ENCODE measurements at regions not wholly inside any gene's neighbourhood (a gene's known extent, or its start where the extent isn't known, plus 50 kb on each side); places are given as distances from the start of the nearest gene placed in this dataset.

DNA sequence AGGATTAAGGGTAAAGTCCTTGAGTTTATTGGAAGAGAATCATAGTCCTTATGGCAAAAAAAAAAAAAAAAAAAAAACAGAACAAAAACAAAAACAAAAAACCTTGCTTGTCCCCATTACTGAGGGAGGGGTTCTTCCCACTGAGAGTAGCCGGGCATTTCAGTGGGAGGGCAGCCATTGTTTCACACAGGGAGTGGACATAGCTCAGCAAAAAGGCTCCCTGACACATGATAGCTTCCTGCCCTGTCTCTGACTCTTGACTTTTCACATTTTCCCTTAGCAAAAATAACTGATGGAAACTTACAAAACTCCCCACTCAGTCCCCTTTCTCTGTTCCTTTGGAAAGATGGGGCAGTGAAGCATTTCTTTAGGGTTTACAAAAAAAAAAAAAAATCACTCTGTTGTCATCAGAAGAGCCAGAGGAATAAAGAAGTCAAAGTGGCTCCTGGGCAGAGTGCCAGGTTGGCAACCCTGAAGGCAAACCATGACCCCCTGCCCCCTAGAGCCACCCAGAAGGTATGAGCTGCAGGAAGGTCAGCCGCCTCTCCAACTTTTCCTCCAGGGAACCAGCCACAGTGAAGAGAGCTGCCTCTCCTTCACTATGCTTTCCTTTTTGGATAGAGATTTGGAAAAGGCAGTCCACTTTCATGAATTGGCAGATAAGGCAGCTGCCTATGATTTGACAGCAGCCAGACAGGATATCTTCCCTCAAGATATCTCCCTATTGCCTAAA is 170.6 kb downstream of the KDR start:
- no peak overlapping the region for H3K27ac Mint-ChIP-seq
- H3K4me3 Mint-ChIP-seq, result no peak overlapping the region
- TF ChIP-seq, protein P1, sequence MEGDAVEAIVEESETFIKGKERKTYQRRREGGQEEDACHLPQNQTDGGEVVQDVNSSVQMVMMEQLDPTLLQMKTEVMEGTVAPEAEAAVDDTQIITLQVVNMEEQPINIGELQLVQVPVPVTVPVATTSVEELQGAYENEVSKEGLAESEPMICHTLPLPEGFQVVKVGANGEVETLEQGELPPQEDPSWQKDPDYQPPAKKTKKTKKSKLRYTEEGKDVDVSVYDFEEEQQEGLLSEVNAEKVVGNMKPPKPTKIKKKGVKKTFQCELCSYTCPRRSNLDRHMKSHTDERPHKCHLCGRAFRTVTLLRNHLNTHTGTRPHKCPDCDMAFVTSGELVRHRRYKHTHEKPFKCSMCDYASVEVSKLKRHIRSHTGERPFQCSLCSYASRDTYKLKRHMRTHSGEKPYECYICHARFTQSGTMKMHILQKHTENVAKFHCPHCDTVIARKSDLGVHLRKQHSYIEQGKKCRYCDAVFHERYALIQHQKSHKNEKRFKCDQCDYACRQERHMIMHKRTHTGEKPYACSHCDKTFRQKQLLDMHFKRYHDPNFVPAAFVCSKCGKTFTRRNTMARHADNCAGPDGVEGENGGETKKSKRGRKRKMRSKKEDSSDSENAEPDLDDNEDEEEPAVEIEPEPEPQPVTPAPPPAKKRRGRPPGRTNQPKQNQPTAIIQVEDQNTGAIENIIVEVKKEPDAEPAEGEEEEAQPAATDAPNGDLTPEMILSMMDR (IDR thresholded peaks at IDR 0.05; ENCODE audit: unreplicated experiment in 3 of 3), result no peak
- no peaks in the 10 kb centered on the region for H3K27me3 Mint-ChIP-seq (ENCODE audit: low read depth)
- peaks cover 3% of the 10 kb centered on the region for H3K9me3 Mint-ChIP-seq
- H3K36me3 Mint-ChIP-seq (ENCODE audit: low read depth), result no peaks in the 10 kb centered on the region
- no peaks in the 10 kb centered on the region for H3K4me1 Mint-ChIP-seq

DNA sequence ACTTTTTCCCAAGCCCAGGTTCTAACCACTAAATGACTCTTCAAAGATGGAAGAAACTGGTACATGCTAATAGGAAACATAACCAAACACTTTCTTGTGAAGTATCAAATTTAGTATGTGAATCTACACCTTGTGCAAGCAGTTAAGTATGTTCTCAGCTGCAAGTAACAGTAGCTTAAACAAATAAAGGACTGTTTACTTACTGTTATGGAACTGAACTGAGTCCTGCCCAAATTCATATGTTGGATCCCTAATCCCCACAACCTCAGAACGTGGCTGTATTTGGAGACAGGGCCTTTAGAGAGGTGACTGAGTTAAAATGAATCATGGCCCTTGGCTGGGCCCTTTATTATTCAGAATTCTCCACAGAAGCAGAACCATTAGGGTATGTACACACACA is 178.7 kb downstream of the KDR start:
- Mint-ChIP-seq H3K4me3 (no peak overlapping the region), H3K9me3 (peaks cover under 1% of the 10 kb centered on the region), H3K27ac (no peak overlapping the region), H3K4me1 (peaks cover 8% of the 10 kb centered on the region), H3K36me3 (ENCODE audit: low read depth) (no peaks in the 10 kb centered on the region), H3K27me3 (ENCODE audit: low read depth) (peaks cover 9% of the 10 kb centered on the region)
- TF ChIP-seq, protein P1 (IDR thresholded peaks at IDR 0.05; ENCODE audit: unreplicated experiment in 3 of 3), result no peak

DNA sequence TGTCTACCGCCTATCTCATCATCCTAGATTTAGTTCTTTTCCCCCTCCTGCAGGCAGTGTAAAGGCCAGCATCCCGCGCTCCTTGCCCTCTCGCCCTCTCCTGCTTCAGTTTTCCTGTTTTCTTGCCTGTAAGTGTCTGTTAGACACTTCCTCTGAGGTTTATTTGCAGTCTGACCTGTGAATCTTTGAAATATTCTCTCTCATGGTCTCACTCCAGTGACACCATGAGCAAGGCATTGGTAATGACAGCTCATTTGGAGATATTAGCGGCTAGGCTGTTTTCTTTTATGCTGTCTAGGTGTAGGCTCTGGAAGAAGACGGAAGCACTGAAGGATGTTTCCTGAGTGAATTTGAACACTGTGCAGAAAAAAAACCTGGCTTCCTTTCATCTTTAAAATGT is 179.6 kb downstream of the KDR start:
- Mint-ChIP-seq H3K9me3 (no peaks in the 10 kb centered on the region), H3K27ac (no peak overlapping the region), H3K4me3 (no peak overlapping the region), H3K27me3 (ENCODE audit: low read depth) (peaks cover 9% of the 10 kb centered on the region), H3K36me3 (ENCODE audit: low read depth) (no peaks in the 10 kb centered on the region), H3K4me1 (peaks cover 12% of the 10 kb centered on the region)
- TF ChIP-seq, protein P1 (IDR thresholded peaks at IDR 0.05; ENCODE audit: unreplicated experiment in 3 of 3), result peak in 1 of 3 experiments; percentile 10

DNA sequence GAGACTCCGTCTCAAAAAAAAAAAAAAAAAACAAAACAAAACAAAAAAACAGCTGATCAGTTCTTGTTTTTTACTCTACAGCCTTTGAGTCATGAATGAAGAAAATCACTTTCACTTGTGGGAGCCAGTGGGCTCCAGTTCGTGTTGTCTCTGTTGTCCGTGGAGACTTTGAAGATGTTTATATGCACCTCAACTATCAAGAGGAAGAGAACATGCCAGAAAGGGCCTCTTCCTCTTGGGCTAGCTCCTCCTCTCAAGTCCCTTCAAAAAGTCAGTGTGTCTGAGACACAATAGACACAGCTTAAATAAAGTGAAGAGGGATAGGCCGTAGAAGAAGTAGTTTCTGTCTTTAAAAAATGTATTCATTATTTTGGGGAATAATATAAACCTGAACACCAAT is 182.7 kb downstream of the KDR start:
- Mint-ChIP-seq H3K9me3 (no peaks in the 10 kb centered on the region), H3K27ac (no peak overlapping the region), H3K36me3 (ENCODE audit: low read depth) (no peaks in the 10 kb centered on the region), H3K4me3 (no peak overlapping the region), H3K27me3 (ENCODE audit: low read depth) (peaks cover 18% of the 10 kb centered on the region), H3K4me1 (peaks cover 12% of the 10 kb centered on the region)
- TF ChIP-seq, protein P1 (IDR thresholded peaks at IDR 0.05; ENCODE audit: unreplicated experiment in 3 of 3), result no peak

DNA sequence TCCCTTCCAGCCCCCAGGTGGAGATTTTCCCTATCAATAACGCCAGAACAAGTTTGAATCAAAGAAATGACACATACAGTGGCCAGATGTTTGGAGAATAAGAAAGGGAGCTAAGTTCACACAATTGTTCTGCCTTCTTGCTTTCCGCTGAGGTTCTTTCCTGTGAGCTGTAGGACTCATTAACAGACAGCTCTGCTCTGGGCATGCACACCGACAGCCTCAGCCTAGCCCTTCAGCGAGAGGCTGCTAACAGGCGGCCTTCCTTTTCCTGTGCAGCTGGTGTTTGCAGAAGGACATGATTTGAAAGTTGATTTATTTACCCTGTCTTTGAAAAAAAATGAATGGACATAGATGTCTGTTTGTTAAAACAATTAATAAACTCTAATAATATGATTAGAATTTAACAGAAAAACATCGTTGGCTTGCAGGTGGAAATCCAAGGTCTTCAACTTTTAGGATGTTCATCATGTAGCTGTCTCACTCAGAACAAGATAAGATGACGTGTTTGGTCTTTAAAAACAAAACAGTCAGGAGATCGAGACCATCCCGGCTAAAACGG is 183.3 kb downstream of the KDR start:
- Mint-ChIP-seq H3K27ac (no peak overlapping the region), H3K9me3 (no peaks in the 10 kb centered on the region), H3K4me3 (no peak overlapping the region), H3K36me3 (ENCODE audit: low read depth) (no peaks in the 10 kb centered on the region), H3K4me1 (peaks cover 16% of the 10 kb centered on the region), H3K27me3 (ENCODE audit: low read depth) (peaks cover 18% of the 10 kb centered on the region)
- TF ChIP-seq, protein P1 (IDR thresholded peaks at IDR 0.05; ENCODE audit: unreplicated experiment in 3 of 3), result no peak

All from nephron (organoid).